NCI-H1048 (cell line): ENCODE measurements at regions not wholly inside any gene's neighbourhood (a gene's known extent, or its start where the extent isn't known, plus 50 kb on each side); places are given as distances from the start of the nearest gene placed in this dataset.

ENCODE experiments used
- DNase-seq: peaks from one replicate; lab custom pipeline; 2025; lab: John Stamatoyannopoulos, UW

DNA sequence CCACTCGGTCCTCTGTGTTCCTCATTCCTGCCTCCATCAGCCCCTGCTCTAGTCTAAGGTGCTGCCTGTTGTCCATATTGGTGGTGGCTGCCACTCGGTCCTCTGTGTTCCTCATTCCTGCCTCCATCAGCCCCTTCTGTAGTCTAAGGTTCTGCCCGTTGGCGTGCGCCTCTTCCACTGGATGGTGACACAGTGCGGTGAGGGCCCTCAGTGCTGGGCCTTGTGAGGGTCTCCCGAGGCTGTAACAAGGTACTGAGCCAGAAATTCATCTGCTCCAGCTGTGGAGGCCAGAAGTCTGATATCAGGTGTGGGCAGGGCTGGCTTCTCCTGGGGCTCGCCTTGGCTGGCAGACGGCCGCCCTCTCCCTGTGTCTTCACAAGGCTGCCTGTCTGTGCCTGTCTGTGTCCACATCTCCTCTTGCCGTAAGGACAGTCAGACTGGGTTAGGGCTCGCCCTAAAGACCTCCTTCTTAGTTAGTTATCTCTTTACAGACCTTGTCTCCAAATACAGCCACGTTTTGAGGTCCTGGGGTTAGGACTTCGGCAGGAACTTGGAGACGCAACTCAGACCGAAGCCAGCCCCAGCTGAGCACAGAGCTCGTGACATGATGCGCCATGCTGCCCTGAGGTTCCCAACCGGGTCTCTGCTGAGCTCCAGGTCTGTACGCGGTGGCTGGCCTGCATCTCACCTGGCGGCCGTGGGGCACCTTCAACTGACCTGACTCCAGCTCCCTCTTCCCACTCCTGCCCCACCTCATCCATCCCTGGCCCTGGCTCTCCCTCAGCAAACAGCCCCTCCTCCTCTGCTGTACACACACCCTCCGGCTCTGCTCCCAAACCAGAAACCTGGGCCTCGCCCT lies 181.4 kb upstream of the SHH start:
- no peak for DNase-seq

DNA sequence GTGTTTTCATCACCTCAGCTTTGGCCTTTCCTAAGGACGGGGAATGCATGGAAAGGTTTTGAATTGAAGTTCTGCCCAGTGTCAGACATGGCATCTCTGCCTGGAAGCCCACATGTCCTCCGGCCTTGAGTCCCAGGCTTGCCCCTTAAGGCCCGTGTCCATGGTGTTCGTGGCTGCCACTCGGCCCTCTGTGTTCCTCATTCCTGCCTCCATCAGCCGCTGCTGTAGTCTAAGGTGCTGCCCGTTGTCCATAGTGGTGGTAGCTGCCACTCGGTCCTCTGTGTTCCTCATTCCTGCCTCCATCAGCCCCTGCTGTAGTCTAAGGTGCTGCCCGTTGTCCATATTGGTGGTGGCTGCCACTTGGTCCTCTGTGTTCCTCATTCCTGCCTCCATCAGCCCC lies 180.7 kb upstream of the SHH start:
- no peak for DNase-seq

DNA sequence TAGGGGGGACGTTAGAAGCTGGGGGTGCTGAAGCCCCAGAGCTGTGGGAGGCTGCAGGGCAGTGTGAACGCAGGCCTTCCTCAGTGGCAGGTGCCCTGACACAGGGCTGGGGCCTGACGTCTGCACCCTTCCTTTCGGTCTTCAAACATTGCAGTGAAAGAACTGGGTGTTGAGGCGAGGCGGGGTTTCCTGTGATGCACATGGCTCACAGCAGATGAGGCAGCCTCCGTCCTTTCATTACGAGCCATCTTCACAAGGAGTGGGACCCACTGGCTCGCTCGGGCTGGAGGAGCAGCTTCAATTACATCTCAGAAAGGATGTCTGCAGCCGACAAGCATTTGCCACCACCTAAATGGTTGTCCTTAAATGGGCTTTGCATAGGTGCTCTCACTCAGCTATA lies 180.3 kb upstream of the SHH start:
- DNase-seq = no peak

DNA sequence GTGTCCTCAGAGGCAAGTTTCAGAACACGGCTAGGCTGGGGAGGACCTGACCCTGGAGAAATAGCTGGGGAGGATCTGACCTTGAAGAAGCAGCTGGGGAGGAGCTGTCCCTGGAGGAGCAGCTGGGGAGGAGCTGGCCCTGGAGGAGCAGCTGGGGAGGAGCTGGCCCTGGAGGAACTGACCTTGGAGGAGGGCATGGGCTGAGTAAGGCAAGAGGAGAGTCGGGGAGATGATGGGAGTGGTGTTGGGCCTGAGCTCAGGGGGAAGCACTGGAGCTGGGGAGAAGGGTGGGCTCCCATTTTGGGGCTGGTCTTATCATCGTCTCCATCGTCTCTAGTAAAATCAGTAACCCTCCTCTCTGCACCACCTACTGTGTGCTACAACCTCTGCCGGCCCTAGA lies 179.8 kb upstream of the SHH start:
- no peak for DNase-seq

DNA sequence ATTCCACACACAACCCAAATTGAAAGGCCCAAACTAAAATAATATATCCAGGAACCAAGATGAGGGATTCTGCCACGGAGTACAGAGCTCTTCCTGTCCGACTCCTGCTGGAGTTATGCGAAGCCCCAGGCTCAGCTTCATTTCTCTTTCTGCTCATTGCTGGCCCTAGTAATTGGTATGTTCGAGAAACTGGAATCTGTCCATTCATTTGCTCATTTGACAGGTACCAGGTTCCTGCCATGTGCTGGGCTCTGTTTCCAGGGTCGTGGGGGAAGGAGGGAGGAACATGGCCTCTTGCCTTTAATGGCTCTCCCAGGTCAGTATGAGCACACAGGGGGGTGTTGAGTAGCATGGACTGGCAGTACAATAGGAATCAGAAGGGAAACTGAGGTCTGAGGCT lies 179.2 kb upstream of the SHH start:
- no peak for DNase-seq

DNA sequence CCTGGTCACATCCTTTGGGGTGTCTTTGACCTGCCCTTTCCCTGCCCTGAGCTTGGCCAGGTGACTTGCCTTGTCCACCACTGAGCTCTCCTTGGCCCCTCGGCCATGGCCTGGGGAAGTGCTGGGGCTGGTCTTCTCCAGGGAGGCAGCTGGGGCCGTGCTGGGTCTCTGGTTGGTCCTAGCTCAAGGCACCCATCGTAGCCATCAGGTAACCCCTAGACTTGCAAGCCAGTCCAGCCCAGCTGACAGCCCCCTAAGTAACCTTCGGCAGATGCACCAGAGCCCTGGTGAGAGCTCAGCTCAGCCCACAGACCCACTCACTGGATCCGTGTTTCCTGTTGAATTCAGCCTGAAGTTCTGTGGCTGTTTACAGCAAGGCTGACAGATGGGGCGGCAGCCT lies 176.2 kb upstream of the SHH start:
- DNase-seq = no peak

DNA sequence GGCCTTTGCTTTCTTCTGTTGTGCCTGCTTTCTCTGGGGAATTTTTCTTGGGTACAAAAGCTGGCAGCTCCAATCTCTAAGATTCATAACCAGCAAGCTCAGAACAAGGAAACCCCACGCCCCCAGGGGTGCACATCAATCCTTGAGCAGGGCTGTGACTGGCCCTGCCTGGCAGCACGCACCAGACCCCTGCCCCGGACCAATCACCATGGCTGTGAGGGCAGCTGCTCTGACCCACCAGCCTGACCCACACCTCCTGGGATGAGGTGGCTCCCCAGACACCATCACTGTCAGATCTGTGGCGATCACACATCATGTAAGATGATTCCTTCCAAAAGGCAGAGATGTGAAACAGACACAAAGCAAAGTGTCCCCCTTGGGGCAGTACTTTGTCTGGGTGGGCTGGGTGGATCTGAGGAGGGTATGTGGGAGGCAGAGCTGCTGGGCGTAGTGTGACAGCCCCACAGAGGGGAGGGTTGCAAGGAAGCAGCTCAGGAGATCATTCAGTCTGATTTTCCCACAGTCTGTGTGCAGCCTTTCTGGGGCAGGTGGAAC lies 175.5 kb upstream of the SHH start:
- no peak for DNase-seq

DNA sequence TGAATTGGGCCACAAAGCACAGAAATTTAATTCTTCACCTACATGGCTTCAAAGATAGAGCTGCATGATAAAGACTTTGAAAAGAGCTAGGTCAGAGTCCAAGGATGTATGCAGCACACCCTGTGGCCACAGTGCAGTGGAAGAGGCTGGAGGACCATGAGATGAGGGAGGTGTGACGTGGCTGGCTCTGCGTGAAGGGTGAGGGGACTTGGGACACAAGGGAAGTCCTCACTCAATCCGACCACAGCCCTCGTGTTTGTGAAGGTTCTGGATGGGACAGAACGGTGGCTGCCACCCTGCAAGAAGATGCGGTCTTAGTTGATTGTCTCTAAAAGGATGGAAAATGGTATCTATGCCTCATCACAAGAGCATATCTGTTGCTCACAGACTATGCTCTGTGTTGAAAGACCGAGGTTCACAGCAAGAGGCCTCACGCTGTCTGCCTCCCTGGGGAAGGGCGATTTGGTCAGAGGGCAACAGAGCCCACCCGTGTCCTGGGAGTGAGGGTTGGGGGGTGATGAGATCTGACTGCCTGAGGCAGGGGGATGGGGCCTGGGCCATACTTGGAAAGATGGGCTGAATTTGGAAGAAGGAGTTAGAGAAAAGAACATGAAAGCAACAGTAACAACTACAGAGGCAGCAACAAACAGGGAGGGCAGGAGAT lies 174.4 kb upstream of the SHH start:
- no peak for DNase-seq

DNA sequence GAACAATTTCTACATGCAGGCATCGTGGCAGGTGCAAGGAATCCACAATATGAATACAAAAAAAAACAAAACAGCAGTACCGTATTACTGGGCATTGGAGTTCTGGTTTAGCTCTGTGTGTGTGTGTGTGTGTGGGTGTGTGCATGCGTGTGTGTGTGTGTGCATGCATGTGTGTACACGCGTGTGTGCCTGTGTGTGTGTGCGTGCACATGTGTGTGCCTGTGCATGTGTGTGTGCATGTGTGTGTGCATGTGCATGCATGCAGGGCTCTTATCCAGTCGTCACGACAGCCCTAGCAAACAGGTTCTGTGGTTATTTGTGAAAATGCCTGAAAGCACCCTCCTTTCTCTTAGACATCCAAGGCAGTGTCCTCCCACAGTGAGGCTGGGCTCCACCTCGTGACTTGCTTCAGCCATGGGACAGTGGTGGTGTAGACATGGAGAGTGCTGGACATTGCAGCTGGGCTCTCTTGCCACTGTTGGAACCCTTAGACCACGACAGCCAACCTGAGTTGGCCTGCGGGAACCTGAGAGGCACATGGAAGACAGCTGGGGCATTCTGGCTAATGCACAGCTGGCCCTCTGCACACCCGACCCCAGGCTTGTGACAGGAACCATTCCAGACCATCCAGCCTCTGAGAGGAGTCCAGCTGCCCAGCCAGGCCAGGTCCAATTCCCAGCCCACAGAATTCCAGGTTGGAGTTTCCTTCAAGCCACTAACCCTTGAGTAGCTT lies 173.4 kb upstream of the SHH start:
- DNase-seq = no peak

DNA sequence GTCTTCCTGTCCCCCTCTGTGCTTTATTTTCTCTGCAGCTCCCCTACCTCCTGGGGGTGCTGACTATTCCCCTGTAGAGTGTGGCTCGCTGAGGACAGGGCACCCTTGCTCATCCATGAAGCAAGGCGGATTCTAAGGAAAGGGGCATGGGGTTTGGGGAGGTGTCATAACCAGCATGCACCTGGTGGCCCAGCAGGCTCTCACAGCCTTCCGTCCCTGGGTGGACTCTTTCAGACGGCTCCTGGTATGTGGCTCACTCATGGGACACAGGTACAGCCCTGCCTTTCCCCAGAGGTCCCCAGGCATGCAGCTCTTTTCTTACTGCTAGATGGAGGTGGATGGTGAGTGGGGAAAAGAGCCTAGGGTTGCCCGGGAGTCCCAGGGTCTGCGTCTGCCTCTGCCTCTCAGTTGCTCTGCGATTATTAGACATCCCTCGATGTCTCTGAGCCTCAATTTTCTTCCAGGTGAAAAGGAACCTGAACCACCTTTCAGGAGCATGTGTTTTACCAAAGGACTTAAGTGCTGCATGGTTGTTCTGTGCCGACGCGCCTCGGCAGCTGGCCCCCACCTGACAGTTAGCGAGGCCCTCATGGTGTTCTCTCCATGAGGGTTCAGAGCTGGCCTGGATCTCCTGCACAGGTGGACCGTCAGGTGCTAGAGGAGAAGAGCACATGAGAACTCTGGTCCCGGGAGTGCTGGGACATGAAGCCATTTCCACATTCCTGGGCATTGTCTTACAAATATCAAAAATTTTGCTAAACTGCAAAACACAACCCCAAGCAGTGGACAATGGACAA lies 172.5 kb upstream of the SHH start:
- DNase-seq = no peak

DNA sequence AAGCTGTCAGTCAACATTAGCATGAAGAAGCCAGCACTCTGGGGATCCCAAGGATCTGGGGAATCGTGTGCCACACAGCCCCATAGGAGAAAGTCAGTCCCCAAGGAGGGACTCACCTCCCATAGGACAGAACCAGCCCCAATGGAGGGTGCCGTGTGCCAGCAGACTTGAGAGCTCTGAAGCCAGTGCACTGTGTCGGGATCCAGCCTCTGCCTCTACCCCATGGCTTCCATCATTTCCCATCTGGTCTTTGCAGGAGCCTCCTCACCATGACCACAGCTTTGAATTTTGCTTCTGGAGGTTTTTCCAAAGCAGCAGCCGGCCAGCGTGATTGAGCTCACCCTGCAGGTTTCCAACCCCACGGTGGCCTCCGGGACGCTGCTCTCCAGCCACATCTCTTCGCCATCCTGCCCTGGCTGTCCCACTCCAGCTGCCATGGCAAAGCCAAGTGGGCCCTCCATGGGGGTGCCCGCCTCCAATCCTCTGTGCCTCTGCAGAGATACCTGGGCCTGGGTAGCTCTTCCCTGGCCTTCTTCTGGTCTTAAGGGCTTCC lies 171.8 kb upstream of the SHH start:
- no peak for DNase-seq

DNA sequence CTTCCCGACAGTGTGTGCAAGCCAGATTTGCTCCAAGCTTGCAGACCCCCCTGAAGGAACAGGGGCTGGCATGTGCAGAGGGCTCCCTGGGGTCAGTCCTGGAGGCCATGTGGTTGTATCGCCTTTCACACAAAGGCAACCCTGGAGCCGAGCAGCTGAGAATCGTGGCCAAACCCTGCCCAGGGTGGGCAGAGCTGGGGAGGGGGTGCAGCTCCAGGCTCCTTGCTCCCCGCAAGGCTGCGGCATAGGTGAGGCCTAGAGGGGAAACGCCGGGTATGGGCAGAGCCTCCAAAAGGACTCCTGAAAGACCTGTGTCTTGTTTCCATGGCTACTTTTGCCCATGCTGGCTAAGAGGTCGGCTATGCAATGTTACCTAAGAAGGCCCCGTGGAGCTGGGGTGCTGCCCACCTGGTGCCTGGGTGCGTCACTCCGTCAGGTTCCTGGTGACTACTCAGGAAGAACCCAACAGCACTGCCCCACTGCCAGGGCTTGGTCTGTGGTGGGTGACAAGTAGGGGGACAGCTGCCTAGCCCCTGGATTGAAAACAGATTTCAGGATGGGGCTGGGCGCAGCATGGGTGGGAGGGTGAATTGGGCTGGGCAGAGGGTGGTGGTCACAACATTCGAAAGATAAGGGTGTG lies 171.0 kb upstream of the SHH start:
- DNase-seq = no peak

DNA sequence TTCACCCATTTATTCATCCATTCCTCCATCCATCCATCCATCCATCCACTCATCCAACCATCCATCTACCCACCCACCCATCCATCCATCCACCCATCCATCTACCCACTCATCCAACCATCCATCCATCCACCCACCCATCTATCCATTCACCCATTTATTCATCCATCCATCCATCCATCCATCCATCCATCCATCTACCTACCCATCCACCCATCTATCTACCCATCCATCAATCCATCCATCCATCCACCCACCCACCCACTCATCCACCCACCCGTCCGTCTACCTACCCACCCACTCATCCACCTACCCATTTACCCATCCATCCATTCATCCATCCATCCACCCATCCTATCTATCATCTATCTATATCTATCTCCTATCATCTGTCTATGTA lies 169.4 kb upstream of the SHH start:
- no peak for DNase-seq

DNA sequence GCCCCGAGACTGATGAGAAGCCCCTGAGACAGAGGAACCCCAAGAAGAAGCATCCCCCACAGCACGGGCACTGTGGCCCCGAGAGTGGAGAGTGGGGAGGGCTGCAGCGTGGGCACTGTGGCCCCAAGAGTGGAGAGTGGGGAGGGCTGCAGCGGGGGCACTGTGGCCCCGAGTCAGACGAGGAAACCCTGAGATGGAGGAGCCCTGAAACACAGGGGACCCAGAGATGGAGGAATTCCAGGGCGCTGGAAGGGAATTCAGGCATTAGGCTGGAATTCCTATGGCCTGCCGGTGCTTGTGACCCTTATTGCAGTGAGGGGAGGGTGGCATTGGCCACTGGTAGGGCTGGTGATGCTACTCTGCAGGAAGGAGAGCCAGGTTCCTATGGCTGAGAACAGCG lies 168.6 kb upstream of the SHH start:
- no peak for DNase-seq

DNA sequence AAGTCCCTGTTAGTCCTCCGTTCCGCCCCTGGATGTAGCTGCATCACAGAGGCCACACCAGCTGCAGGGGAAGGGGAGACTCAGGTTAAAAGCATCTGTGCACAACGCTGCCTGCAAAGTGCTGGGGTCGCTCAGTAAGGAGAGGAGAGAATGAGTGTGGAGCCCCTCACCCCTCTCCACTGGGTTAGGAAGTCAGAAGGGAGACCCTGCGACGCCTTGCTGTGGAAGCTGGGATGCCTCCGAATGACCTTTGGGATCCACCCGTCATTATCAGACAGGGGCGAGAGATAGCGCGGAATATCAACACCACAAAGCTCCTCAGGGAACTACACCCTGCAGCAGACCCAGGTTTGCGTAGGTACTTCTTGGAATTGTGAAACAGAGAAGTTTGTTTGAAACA lies 167.7 kb upstream of the SHH start:
- DNase-seq = no peak

DNA sequence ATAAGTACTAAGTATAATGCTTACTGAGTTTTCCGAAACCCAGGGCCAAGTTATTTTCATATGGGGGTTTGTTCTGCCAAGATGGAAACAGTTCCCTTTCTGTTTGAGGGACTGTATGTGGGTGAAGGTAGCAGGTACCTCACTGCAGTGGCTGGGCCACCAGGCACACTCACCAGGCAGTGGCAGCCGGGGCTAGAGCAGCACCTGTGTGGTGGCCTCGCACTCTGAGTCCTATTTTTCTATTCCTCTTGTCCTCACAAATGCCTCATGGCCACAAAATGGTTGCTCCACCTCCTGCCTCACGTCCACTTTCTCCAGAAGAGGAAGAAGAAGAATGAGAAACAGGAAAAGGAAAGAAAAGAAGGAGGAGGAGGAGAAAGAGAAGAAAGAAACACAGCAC lies 167.3 kb upstream of the SHH start:
- no peak for DNase-seq

DNA sequence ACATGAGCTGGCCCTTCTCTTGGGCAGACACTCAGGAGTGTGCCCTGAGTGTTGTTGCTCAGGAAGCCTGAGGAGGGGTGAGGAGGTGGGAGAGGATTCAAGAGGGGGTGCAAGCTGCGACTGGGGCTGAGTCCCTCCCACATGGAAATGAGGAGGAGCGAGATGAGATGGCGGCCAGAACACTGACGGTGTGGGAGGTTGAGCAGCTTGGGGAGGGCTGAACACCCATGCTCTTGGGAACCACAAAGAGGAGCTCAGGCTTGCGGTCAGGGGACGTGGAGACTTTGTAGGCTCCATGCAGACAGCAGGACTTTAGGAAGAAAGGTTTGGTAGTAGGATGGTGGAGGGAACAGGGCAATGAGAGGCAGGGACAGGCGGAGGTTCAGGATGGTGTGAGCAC lies 163.2 kb upstream of the SHH start:
- DNase-seq = no peak

DNA sequence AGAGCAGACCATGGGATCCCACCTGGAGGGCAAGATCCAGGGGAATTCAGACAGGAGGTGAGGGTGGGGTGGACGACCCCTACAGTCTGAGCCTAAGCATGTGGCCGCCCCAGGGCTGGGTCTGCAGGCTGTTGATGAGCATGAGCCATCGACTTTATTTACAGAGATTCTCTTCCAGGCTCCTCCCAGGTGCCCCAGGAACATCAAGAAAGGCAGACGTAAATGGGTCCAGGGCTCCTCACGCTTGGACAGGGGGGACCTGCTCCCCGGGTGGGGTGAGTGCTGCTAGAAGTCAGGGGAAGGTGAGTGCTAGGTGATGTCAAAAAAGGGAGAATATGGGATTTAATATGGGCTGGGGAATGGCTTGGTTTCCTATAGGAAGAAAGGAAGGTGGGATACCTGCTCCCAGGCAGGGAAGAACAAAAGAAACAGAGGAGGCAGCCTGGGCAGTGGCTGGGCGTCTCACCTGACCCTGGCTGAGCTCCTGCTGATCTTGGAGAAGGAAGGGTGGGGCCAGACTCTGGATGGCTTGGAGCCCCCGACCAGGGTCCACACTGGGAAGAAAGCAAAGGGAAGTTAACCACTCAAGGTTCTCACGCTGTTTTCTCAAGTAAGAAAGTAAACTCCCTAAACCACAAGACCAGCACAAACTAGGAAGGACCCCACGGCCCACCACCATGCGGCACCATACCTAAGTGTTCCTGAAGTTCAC lies 162.1 kb upstream of the SHH start:
- no peak for DNase-seq

DNA sequence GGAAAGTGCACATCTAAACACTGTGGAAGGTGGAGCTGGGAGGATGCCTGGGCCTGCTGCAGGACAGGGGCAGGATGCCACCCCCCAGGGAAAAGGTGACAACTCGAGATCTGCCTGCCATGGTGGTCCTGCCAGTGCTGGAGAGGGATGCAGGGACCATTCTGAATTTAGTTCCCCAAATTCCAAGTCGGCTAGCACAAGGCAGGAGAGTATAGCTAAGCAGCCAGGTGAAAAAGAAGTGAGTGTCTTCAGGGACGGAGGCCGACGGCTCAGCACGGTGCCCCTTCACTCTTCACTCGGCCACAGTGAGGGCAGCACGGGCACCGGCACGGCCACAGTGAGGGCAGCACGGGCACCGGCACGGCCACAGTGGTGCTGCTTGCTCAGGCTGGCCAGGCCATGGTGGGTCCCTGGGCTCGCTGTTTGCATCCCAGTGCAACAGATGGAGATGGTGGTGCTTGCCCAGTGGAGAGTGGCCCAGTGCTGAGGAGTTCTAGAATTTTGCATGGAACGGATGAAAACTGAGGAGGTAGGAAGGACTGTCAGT lies 161.3 kb upstream of the SHH start:
- DNase-seq = no peak
